NCI-H146 treated with DMSO at 0.1 percent for 48 hours (cell line): ENCODE measurements at regions not wholly inside any gene's neighbourhood (a gene's known extent, or its start where the extent isn't known, plus 50 kb on each side); places are given as distances from the start of the nearest gene placed in this dataset.
"Not testable (repeated sequence)": the region's sequence is repeated elsewhere in the genome, so short reads cannot be mapped to it uniquely, and the experiment has no call there.

ENCODE experiments used
- DNase-seq: peaks from one replicate; lab custom pipeline; 2025; ENCODE audit not compliant: unreplicated experiment; lab: John Stamatoyannopoulos, UW

GRCh38 chr3:106116733-106117489, 248.1 kb upstream of the CBLB start:
- DNase-seq, result no peak

- no peak for DNase-seq
Measured at GRCh38 chr3:106117490-106117858, 248.7 kb upstream of the CBLB start.

GRCh38 chr3:106119614-106120082, 250.8 kb upstream of the CBLB start:
- no peak for DNase-seq

GRCh38 chr3:106120356-106120755, 251.5 kb upstream of the CBLB start:
- DNase-seq, result no peak

GRCh38 chr3:106121491-106122289, 252.9 kb upstream of the CBLB start:
- no peak for DNase-seq

GRCh38 chr3:106124818-106125217, 256.0 kb upstream of the CBLB start:
- DNase-seq, result no peak

- no peak for DNase-seq
Measured at GRCh38 chr3:106125321-106125720, 256.5 kb upstream of the CBLB start.

GRCh38 chr3:106126067-106126845, 257.4 kb upstream of the CBLB start:
- no peak for DNase-seq

- no peak for DNase-seq
Measured at GRCh38 chr3:106126846-106127235, 258.0 kb upstream of the CBLB start.

GRCh38 chr3:106129939-106130338, 261.1 kb upstream of the CBLB start:
- DNase-seq, result no peak

GRCh38 chr3:106130384-106131198, 261.8 kb upstream of the CBLB start:
- DNase-seq, result no peak

GRCh38 chr3:106135451-106136160, 266.8 kb upstream of the CBLB start:
- DNase-seq, result no peak

GRCh38 chr3:106139826-106140225, 271.0 kb upstream of the CBLB start:
- no peak for DNase-seq

- DNase-seq, result no peak
Measured at GRCh38 chr3:106140431-106140830, 271.6 kb upstream of the CBLB start.

- DNase-seq, result no peak
Measured at GRCh38 chr3:106144030-106144429, 275.2 kb upstream of the CBLB start.

GRCh38 chr3:106148440-106149082, 279.7 kb upstream of the CBLB start:
- DNase-seq, result not testable (repeated sequence)

- no peak for DNase-seq
Measured at GRCh38 chr3:106157411-106157810, 288.6 kb upstream of the CBLB start.

GRCh38 chr3:106160396-106160795, 291.6 kb upstream of the CBLB start:
- DNase-seq, result no peak

GRCh38 chr3:106161246-106161645, 292.4 kb upstream of the CBLB start:
- DNase-seq, result no peak

- no peak for DNase-seq
Measured at GRCh38 chr3:106167728-106168127, 298.9 kb upstream of the CBLB start.
